Stimulated activated CD4-positive, alpha-beta T cell treated with anti-CD3 and anti-CD28 coated beads, Interleukin-2, amount 100 ng/mL, for 24 hours (primary cell): ENCODE measurements at regions not wholly inside any gene's neighbourhood (a gene's known extent, or its start where the extent isn't known, plus 50 kb on each side); places are given as distances from the start of the nearest gene placed in this dataset.
"Not testable (repeated sequence)": the region's sequence is repeated elsewhere in the genome, so short reads cannot be mapped to it uniquely, and the experiment has no call there.

Experiments used
- DNase-seq, 2 donors: peaks; one replicate each; pipeline ENCODE4 v3.0.0-alpha.2; 2020

GRCh38 chr4:115178687-115179086 lies 65.3 kb upstream of the NDST4 start:
- not testable (repeated sequence) for DNase-seq

DNA sequence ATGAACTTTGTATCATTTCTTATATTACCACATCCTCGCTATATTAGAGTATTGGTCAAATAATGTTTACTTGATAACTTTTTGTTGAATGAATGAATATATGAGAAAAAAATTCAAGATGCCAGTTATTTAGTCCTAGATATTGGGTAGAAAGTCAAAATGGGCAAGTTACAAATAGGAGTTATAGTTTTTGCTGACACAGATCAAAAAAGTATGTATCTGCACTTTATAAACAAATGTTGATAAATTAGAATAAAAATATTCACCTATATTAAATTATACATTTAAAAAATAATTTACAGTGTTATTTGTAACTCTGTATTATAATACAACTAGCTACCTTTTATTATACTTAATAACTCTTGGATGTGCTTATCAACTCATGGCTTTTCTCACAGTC lies 57.8 kb upstream of the NDST4 start:
- DNase-seq, result no peak

DNA sequence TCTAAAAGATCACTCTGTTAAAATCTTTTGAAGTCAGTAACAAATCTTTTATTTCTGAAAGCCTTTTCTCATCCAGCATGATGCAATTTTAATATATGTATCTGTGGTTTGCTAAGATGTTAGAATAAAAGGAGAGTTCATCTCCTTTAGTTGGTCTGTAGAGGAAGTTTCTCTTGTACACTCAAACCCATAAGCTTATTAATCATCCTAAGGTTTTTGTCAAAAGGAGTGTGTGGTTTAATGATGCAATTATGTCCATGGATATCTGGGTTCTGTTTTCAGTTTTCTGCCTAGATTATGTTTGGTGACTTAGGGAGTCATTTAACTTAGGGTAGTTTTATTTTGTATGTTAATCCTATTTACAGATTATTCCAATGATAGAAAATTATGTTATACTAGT lies 52.1 kb upstream of the NDST4 start:
- DNase-seq, result no peak
